ENCODE measurements at regions not wholly inside any gene's neighbourhood (a gene's known extent, or its start where the extent isn't known, plus 50 kb on each side); places are given as distances from the start of the nearest gene placed in this dataset.

DNA sequence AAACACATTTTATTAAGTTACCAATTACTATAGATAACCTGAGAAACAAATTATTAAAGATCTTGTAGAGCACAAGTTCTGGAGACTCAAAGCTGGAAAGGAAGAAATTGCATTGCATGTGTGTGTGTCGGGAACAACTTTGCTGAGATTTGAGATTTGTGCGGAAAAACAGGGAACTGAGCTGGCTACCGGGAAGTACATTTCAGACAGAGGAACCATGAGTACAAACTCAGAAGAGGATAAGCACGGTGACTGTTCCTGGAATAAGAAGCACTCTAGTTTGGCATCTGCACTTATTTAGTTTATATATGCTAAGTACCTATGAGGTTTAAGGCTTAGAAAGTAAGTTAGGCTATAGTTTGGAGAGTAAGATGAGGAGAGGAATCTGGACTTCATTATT lies 97.8 kb downstream of the DACT1 start:
- TF ChIP-seq, protein P1, sequence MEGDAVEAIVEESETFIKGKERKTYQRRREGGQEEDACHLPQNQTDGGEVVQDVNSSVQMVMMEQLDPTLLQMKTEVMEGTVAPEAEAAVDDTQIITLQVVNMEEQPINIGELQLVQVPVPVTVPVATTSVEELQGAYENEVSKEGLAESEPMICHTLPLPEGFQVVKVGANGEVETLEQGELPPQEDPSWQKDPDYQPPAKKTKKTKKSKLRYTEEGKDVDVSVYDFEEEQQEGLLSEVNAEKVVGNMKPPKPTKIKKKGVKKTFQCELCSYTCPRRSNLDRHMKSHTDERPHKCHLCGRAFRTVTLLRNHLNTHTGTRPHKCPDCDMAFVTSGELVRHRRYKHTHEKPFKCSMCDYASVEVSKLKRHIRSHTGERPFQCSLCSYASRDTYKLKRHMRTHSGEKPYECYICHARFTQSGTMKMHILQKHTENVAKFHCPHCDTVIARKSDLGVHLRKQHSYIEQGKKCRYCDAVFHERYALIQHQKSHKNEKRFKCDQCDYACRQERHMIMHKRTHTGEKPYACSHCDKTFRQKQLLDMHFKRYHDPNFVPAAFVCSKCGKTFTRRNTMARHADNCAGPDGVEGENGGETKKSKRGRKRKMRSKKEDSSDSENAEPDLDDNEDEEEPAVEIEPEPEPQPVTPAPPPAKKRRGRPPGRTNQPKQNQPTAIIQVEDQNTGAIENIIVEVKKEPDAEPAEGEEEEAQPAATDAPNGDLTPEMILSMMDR (IDR thresholded peaks at IDR 0.05): no peak
- no peak for TF ChIP-seq POLR2A (IDR thresholded peaks at IDR 0.05)

All from adrenal gland (tissue), 5 donors.